ENCODE measurements at regions not wholly inside any gene's neighbourhood (a gene's known extent, or its start where the extent isn't known, plus 50 kb on each side); places are given as distances from the start of the nearest gene placed in this dataset.

DNA sequence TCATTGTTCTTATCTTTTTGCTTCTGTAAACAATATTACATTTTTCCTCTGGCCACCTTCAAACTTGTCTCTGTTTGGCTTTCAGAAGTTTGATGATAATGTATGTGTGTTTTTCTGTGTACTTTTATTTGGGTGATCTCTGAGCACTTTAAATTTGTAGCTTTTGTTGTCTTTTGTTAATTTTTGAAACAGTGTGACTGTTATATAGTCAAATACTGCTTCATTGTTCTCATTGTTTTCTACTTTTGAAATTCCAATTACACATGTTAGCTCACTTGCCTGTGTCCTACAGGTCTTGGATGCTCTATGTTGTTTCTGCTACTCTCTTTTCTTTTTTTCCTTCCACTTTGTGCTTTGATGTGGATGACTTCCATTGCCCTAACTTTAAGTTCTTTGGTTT, 460.1 kb upstream of the KHDRBS2 start:
- no peak for TF ChIP-seq EZH2 (IDR thresholded peaks at IDR 0.05; ENCODE audit: borderline replicate concordance, low read depth, low read length, severe bottlenecking)
- TF ChIP-seq, protein P1, sequence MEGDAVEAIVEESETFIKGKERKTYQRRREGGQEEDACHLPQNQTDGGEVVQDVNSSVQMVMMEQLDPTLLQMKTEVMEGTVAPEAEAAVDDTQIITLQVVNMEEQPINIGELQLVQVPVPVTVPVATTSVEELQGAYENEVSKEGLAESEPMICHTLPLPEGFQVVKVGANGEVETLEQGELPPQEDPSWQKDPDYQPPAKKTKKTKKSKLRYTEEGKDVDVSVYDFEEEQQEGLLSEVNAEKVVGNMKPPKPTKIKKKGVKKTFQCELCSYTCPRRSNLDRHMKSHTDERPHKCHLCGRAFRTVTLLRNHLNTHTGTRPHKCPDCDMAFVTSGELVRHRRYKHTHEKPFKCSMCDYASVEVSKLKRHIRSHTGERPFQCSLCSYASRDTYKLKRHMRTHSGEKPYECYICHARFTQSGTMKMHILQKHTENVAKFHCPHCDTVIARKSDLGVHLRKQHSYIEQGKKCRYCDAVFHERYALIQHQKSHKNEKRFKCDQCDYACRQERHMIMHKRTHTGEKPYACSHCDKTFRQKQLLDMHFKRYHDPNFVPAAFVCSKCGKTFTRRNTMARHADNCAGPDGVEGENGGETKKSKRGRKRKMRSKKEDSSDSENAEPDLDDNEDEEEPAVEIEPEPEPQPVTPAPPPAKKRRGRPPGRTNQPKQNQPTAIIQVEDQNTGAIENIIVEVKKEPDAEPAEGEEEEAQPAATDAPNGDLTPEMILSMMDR (IDR thresholded peaks at IDR 0.05; ENCODE audit: borderline replicate concordance, extremely low read depth, low read length, poor library complexity, severe bottlenecking), result no peak
- ATAC-seq (ENCODE audit: insufficient read depth, low read depth), result no peak
- no peaks in the 10 kb centered on the region for H3K79me2 ChIP-seq (ENCODE audit: insufficient read depth, low read length)
- H3K4me1 ChIP-seq (ENCODE audit: insufficient read depth, low read length), result no peaks in the 10 kb centered on the region
- no peaks in the 10 kb centered on the region for H4K20me1 ChIP-seq (ENCODE audit: insufficient read depth, low read length)
- H3K27me3 ChIP-seq (ENCODE audit: insufficient read depth, low read length, poor library complexity), result no peaks in the 10 kb centered on the region
- DNase-seq, result no peak
- no peaks in the 10 kb centered on the region for H3K9me3 ChIP-seq (ENCODE audit: insufficient read depth, low read length, severe bottlenecking)
- H3K4me2 ChIP-seq (ENCODE audit: insufficient read depth, low read length), result no peak overlapping the region
- H3K9ac ChIP-seq (ENCODE audit: low read depth, low read length), result no peak overlapping the region
- H3K4me3 ChIP-seq (ENCODE audit: low read depth in 1 of 2, low read length in 2 of 2), result no peak overlapping the region
- H3K27ac ChIP-seq (ENCODE audit: low read length), result no peak overlapping the region
- no peak overlapping the region for H2AFZ ChIP-seq (ENCODE audit: low read depth, low read length)
- no peaks in the 10 kb centered on the region for H3K36me3 ChIP-seq (ENCODE audit: insufficient read depth, low read length)

GRCh38 chr6:62740596-62740995, 454.6 kb upstream of the KHDRBS2 start:
- no peak overlapping the region for H2AFZ ChIP-seq (ENCODE audit: low read depth, low read length)
- TF ChIP-seq, protein P1 (IDR thresholded peaks at IDR 0.05; ENCODE audit: borderline replicate concordance, extremely low read depth, low read length, poor library complexity, severe bottlenecking), result no peak
- no peak for TF ChIP-seq EZH2 (IDR thresholded peaks at IDR 0.05; ENCODE audit: borderline replicate concordance, low read depth, low read length, severe bottlenecking)
- no peak for ATAC-seq (ENCODE audit: insufficient read depth, low read depth)

DNA sequence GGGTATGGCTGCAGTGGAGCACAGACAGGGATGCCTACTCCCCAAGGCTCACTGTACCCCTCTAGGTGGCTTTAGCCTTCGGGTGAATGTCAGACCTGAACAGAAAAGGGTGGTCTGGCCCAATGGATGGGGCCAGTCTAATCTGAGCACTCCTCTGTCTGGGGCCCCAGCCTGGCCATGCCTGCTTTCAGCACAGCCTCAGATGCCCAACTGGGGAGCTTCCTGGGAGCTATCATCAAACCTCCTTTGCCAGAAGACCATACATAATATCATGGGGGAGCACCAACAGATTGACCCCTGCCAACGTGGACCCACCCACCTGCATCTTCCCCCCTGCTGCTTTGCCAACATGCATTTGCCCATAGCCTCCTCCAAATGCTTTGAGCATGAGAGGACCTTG, 454.1 kb upstream of the KHDRBS2 start:
- no peak overlapping the region for H3K4me3 ChIP-seq (ENCODE audit: low read depth in 1 of 2, low read length in 2 of 2)
- H3K4me2 ChIP-seq (ENCODE audit: insufficient read depth, low read length), result no peak overlapping the region
- no peaks in the 10 kb centered on the region for H3K9me3 ChIP-seq (ENCODE audit: insufficient read depth, low read length, severe bottlenecking)
- H3K27me3 ChIP-seq (ENCODE audit: insufficient read depth, low read length, poor library complexity), result no peaks in the 10 kb centered on the region
- H3K9ac ChIP-seq (ENCODE audit: low read depth, low read length), result no peak overlapping the region
- ATAC-seq (ENCODE audit: insufficient read depth, low read depth), result no peak
- no peaks in the 10 kb centered on the region for H3K4me1 ChIP-seq (ENCODE audit: insufficient read depth, low read length)
- no peak for DNase-seq
- no peak overlapping the region for H2AFZ ChIP-seq (ENCODE audit: low read depth, low read length)
- H3K27ac ChIP-seq (ENCODE audit: low read length), result no peak overlapping the region
- no peak for TF ChIP-seq EZH2 (IDR thresholded peaks at IDR 0.05; ENCODE audit: borderline replicate concordance, low read depth, low read length, severe bottlenecking)
- TF ChIP-seq, protein P1 (IDR thresholded peaks at IDR 0.05; ENCODE audit: borderline replicate concordance, extremely low read depth, low read length, poor library complexity, severe bottlenecking), result no peak
- H4K20me1 ChIP-seq (ENCODE audit: insufficient read depth, low read length), result no peaks in the 10 kb centered on the region
- no peaks in the 10 kb centered on the region for H3K79me2 ChIP-seq (ENCODE audit: insufficient read depth, low read length)
- H3K36me3 ChIP-seq (ENCODE audit: insufficient read depth, low read length), result no peaks in the 10 kb centered on the region

More at GRCh38 chr6:62740596-62740995, 454.6 kb upstream of the KHDRBS2 start:
- no peak overlapping the region for H3K27ac ChIP-seq (ENCODE audit: low read length)
- no peaks in the 10 kb centered on the region for H3K9me3 ChIP-seq (ENCODE audit: insufficient read depth, low read length, severe bottlenecking)
- H4K20me1 ChIP-seq (ENCODE audit: insufficient read depth, low read length), result no peaks in the 10 kb centered on the region
- DNase-seq, result no peak
- no peaks in the 10 kb centered on the region for H3K27me3 ChIP-seq (ENCODE audit: insufficient read depth, low read length, poor library complexity)
- H3K36me3 ChIP-seq (ENCODE audit: insufficient read depth, low read length), result no peaks in the 10 kb centered on the region
- no peak overlapping the region for H3K9ac ChIP-seq (ENCODE audit: low read depth, low read length)
- no peak overlapping the region for H3K4me3 ChIP-seq (ENCODE audit: low read depth in 1 of 2, low read length in 2 of 2)
- no peaks in the 10 kb centered on the region for H3K4me1 ChIP-seq (ENCODE audit: insufficient read depth, low read length)
- no peak overlapping the region for H3K4me2 ChIP-seq (ENCODE audit: insufficient read depth, low read length)
- H3K79me2 ChIP-seq (ENCODE audit: insufficient read depth, low read length), result no peaks in the 10 kb centered on the region

- no peak overlapping the region for H3K4me3 ChIP-seq (ENCODE audit: low read depth in 1 of 2, low read length in 2 of 2)
- H2AFZ ChIP-seq (ENCODE audit: low read depth, low read length), result no peak overlapping the region
- DNase-seq, result no peak
- H3K27me3 ChIP-seq (ENCODE audit: insufficient read depth, low read length, poor library complexity), result no peaks in the 10 kb centered on the region
- TF ChIP-seq, protein P1 (IDR thresholded peaks at IDR 0.05; ENCODE audit: borderline replicate concordance, extremely low read depth, low read length, poor library complexity, severe bottlenecking), result no peak
- TF ChIP-seq EZH2 (IDR thresholded peaks at IDR 0.05; ENCODE audit: borderline replicate concordance, low read depth, low read length, severe bottlenecking), result no peak
- H3K9ac ChIP-seq (ENCODE audit: low read depth, low read length), result no peak overlapping the region
- no peaks in the 10 kb centered on the region for H3K79me2 ChIP-seq (ENCODE audit: insufficient read depth, low read length)
- no peaks in the 10 kb centered on the region for H3K9me3 ChIP-seq (ENCODE audit: insufficient read depth, low read length, severe bottlenecking)
- H4K20me1 ChIP-seq (ENCODE audit: insufficient read depth, low read length), result no peaks in the 10 kb centered on the region
- H3K4me1 ChIP-seq (ENCODE audit: insufficient read depth, low read length), result no peaks in the 10 kb centered on the region
- ATAC-seq (ENCODE audit: insufficient read depth, low read depth), result no peak
- no peak overlapping the region for H3K27ac ChIP-seq (ENCODE audit: low read length)
- H3K4me2 ChIP-seq (ENCODE audit: insufficient read depth, low read length), result no peak overlapping the region
- no peaks in the 10 kb centered on the region for H3K36me3 ChIP-seq (ENCODE audit: insufficient read depth, low read length)
Observed at GRCh38 chr6:62737792-62738191, 451.8 kb upstream of the KHDRBS2 start.

Data from DND-41 (cell line).